Kidney capillary endothelial cell (primary cell): ENCODE measurements at regions not wholly inside any gene's neighbourhood (a gene's known extent, or its start where the extent isn't known, plus 50 kb on each side); places are given as distances from the start of the nearest gene placed in this dataset.

Experiments used
- DNase-seq: peaks from one replicate; pipeline ENCODE4 v3.0.0-alpha.2; 2018; ENCODE audit warnings: low spot score

DNA sequence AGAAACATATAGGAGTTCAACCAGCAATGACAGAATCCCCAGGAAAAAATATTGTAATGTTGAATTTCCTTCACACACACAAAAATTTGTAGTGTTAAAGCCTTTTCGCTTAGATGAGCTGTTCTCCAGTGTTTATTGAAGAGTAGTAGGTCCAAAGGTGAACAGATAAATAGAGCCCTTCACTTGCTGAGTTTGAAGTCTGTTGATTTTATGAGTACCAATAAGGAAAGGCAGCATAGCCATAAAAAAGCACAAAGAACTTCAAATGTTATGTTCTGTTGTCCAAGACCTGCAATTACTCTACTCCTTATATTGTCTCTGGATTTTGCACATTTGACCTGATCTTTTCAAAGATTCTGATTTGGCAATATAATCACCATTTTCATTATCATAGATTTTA is 362.7 kb upstream of the B3GALT2 start:
- no peak for DNase-seq

DNA sequence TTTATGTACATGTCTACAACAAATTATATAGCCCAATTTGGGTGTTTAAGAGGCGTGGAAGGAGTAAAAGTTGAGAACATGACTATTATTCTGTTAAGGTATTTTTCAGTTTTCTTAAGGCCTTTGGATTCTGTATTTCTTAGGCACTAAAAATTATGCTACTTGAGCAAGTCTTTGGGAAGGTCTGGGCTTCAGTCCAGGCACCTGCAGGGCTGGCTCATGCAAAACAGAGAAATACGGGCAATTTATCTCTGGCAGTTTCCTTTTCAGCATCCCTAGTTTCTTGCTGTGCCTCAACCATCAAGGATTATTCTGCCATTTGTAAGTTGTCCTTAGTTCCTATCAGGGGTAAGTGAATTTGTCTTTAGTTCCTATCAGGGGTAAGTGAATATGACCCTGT is 358.8 kb upstream of the B3GALT2 start:
- no peak for DNase-seq

GRCh38 chr1:193543259-193543658 is 356.8 kb upstream of the B3GALT2 start:
- no peak for DNase-seq

DNA sequence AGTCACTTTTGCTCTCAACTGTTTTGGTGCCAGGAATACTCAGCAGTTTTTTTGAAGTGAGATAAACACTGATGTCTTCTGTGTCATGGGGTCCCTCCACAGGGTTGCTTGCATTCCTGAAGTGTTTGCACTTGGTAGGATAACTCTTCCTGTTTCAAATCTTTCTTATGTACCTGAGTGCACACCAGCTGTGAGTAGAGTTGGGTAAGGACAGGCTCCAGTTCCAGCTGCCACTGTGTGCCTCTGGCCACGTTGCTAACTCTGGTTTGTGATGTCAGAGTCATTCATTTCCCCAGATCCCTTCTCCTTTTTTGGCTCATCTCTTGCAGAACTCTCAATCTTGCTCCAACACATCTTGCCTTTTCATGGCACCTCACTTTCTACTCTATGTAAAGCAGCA is 356.3 kb upstream of the B3GALT2 start:
- DNase-seq = no peak

DNA sequence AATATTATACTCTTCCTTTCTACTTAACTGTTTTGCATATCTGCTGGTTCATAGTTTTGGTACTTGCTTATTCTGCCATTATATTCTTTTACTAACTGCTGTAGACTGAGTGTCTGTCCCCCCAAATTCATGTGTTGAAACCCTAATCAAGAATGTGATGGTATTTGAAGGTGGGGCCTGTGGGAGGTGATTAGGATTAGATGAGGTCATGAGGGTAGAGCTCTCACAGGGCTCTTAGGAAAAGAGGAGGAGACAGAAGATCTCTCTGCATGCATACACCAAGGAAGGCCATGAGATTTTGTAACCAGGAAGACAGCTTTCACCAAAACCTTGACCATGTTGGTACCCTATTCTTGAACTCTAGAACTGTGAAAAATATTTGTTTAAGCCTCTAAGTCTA is 354.1 kb upstream of the B3GALT2 start:
- no peak for DNase-seq

DNA sequence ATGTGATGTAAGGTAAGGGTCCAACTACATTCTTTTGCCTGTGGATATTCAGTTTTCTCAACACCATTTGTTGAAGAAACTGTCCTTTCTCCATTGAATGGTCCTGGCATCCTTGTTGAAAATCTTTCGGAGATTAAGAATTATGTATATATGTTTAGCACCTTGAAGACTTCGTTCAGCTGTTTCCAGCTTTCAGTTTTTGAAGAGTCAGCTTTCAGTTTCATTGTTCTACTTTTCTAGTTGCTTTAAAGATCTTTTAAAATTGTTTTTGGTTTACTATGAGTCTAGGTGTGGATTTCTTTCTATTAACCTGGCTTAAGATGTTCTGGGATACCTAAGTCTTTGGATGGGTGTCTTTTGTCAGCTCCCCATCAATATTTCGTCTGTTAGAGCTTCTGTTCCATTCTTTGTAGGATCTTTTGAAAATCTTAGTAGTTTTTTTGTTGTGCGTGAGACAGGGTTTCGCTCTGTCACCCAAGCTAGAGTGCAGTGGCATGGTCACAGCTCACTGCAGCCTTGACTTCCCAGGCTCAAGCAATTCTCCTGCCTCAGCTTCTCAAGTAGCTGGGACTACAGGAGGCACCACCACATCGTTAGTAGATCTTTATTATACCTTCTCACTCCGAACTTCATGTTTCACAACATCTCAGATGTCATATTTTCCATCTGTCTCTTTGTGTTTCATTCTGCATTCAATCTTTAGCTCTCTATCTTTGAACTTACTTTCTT is 353.5 kb upstream of the B3GALT2 start:
- DNase-seq = no peak

GRCh38 chr1:193538680-193539079 is 352.3 kb upstream of the B3GALT2 start:
- DNase-seq = no peak

DNA sequence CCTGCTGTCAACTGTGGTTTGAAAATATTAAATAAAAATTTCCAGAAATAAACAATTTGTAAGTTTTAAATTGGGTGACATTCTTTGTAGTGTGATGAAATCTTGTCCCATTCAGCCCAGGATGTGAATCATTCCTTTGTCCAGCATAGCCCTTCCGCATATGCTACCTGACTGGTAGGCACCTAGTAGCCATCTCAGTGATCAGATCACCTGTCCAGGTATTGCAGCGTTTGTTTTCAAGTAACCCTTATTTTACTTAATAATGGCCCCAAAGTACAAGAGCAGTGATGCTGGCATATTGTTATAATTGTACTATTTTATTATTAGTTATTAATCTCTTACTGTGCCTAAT is 351.6 kb upstream of the B3GALT2 start:
- no peak for DNase-seq

DNA sequence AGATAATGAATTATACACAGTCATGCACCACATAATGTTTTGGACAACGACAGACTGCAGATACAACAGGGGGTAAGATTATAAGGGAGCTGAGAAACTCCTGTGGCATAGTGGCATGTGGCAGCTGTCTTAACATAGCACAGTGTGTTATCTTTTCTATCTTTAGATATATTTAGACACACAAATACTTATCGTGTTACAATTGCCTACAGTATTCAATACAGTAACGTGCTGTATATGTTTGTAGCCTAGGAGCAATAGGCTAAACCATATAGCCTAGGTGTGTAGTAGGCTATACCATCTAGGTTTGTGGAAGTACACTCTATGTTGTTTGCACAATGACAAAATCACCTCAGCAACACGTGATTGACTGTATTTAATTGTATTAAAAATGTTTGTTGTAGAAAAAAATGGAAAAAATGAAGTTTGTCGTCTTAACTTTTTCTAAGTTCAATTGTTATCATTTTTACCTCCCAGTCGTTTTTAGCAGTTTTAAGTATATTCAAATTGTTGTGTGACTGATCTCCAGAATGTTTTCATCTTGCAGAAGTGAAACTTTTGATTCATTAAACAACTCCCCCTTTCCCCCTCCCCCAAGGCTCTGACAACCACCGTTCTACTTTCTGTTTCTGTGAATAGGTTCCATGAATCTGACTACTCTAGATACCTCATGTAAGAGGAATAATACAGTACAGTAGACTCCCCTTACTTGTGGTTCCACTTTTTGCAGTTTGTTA is 351.0 kb upstream of the B3GALT2 start:
- DNase-seq = no peak

DNA sequence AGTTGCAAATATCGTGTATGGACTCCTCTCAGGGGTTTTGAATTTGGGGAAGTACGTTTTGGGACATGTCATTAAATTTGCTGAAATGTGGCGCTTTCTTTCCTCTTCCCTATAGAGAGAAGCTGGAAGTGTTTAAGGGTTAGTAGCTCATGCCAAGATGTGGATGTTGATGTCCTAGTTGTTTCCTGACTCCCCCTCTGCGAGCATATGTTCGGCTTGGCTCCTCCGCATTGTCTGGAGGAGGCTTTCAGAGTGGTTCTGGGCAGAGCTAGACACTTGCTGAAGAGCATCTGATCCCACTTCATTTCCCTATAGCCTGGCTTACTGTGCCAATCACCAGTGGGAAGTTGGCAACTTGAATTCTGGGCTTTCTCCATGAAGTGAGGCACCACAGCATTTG is 347.4 kb upstream of the B3GALT2 start:
- no peak for DNase-seq

- no peak for DNase-seq
These were observed 339.7 kb upstream of the B3GALT2 start for GRCh38 chr1:193525917-193526710.

DNA sequence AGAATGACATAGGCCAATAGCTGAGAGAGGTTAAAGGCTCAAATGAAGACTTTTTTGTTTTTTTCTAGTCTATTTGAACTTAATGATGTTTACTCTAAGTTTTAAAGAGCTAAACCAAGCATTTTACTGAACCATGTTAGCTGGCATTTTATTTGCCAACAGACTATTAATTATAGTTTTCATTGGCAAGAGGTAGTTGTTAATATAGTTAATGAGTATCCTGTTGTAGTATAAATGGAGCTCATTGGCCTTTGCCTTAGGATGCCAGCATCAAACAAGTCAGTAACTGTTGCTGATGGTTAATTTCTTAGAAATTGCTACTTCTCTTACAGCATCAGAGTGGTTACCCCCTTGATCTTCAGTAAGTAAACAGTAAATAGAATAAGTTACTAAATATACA is 339.0 kb upstream of the B3GALT2 start:
- no peak for DNase-seq

DNA sequence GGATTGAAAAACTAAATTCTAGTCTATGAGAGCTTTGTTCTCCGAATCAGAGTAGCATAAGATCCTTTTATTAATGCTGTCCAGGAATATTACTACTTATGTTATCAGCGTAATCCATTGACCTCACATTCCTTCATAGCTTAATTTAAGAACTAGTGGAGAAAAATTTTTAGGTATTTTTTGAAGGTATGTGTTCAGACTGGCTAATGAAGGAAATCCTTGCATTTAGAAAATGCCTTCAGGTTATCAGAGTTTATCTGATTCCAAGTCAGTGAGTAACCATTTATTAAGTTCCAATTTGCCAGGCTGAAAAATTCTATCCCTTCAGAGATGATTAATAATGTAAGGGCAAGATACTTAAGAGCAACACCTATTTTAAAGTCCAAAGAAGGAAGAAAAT is 338.2 kb upstream of the B3GALT2 start:
- DNase-seq = no peak

- DNase-seq = no peak
These were observed 337.6 kb upstream of the B3GALT2 start for GRCh38 chr1:193524021-193524420.

GRCh38 chr1:193520472-193520871 is 334.1 kb upstream of the B3GALT2 start:
- no peak for DNase-seq

GRCh38 chr1:193519922-193520321 is 333.5 kb upstream of the B3GALT2 start:
- no peak for DNase-seq

DNA sequence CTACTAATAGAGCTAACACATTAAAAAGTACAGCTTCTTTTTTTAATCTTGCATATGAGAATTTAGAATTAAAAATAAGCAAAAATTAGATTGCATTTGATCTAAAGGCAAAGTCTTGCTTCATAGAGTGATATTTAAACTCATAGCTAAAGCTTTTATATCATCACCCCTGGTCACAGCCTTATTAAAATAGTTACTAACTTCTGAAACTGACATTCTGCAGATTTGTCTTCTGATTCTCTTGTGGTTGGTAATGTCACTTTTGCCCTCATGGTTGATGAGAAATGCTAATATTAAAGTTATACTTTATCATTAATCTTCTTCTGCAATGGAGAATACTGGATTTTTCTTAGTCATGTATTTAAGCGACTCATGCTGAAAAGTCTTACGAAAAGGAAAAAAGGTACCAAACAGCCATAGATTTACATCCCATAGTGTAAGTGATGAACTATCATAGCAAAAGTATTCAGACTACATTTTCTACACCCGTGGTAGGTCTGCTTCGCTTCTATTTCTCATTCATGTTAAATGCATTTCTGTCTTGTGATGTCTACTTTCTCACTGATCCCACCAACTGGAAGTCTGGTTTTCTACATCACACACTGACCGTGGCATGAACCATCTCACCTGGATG is 330.5 kb upstream of the B3GALT2 start:
- DNase-seq = no peak

DNA sequence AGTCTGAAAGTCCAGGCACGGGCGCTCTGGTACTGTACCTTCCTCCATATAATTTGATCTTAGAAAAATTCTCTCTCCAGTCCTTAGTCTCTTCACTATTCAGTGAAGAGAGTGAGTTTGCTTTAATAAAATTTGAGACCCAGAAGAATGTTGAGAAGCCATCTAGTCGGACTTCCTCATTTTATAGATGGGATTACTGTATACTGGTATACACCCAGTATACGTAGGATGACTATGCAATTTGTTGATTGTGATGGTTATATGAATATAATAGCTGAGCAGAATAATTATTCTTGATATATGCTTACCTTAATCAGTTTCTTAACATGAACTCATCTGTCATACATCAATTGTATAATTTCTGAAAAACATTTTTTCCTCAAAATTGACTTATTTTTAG is 328.0 kb upstream of the B3GALT2 start:
- DNase-seq = no peak

GRCh38 chr1:193513032-193513431 is 326.6 kb upstream of the B3GALT2 start:
- DNase-seq = no peak

DNA sequence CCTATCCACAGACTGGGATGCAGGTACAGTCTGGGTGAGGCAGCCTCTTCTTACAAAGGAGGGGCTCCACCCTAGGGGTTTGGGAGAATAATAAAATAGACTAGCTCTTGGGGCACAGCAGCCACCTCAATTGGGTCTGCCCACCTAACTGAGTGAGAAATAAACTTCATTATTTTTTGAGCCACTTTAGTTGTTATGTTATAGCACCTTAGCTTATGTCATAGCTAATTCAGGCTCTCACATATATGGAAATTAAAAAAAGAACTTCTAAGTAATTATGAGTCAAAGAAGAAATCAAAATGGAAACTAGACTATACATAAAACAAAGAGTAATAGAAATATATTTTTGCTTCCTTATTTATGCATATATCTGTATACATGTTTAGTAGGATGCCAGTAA is 318.5 kb upstream of the B3GALT2 start:
- no peak for DNase-seq

GRCh38 chr1:193498088-193498655 is 311.8 kb upstream of the B3GALT2 start:
- no peak for DNase-seq

DNA sequence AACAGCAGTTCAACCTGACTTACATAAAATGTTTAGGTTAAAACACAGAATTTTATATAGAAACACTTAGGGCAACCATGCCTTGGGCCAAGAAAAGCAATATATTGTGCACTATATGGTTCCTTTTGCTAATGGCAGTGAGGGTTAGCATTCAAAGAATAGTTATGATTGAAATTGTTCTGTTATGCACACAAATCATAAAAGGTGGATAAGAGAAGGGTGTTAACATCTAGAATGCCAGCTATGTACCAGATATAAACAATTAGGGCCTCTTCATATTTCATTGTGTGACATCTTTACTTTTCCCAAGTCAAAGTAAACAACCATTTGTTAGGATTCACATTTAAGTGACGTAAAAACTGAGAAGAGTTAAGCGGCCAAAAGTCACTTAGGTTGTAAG is 308.0 kb upstream of the B3GALT2 start:
- DNase-seq = no peak
